BLaER1 treated with 17β-estradiol and CSF1 and Interleukin-3, amounts not matched to agents 10 nM and 100 nM (cell line): ENCODE measurements at regions not wholly inside any gene's neighbourhood (a gene's known extent, or its start where the extent isn't known, plus 50 kb on each side); places are given as distances from the start of the nearest gene placed in this dataset.

Experiments
- H3K27ac ChIP-seq, 11 experiments: shearing (Covaris generic); formaldehyde crosslinking; 2 replicates each; pipeline ENCODE4 v1.8.1; 2022
- H3K27me3 ChIP-seq, 11 experiments: shearing (Covaris generic); formaldehyde crosslinking; 2 replicates each; pipeline ENCODE4 v1.8.1; 2022
- H3K36me3 ChIP-seq, 11 experiments: shearing (Covaris generic); formaldehyde crosslinking; 2 replicates each; pipeline ENCODE4 v1.8.1; 2022
- H3K4me1 ChIP-seq, 10 experiments: shearing (Covaris generic); formaldehyde crosslinking; 2 replicates each; pipeline ENCODE4 v1.8.1; 2022
- H3K4me2 ChIP-seq, 11 experiments: shearing (Covaris generic); formaldehyde crosslinking; 2 replicates each; pipeline ENCODE4 v1.8.1; 2022
- H3K4me3 ChIP-seq, 10 experiments: shearing (Covaris generic); formaldehyde crosslinking; 2 replicates each; pipeline ENCODE4 v1.8.1; 2022
- H3K9ac ChIP-seq, 11 experiments: shearing (Covaris generic); formaldehyde crosslinking; 2 replicates each; pipeline ENCODE4 v1.8.1; 2022
- H3K9me3 ChIP-seq, 11 experiments: shearing (Covaris generic); formaldehyde crosslinking; replicated peaks in 1 of 11; 2 replicates each; pipeline ENCODE4 v1.8.1; 2022
- H4K20me1 ChIP-seq, 11 experiments: shearing (Covaris generic); formaldehyde crosslinking; 2 replicates each; pipeline ENCODE4 v1.8.1; 2022
- Cebpa-rat ChIP-seq, 11 experiments: shearing (Covaris generic); IDR thresholded peaks; 2 replicates each; pipeline ENCODE4 v1.8.1; 2022

DNA sequence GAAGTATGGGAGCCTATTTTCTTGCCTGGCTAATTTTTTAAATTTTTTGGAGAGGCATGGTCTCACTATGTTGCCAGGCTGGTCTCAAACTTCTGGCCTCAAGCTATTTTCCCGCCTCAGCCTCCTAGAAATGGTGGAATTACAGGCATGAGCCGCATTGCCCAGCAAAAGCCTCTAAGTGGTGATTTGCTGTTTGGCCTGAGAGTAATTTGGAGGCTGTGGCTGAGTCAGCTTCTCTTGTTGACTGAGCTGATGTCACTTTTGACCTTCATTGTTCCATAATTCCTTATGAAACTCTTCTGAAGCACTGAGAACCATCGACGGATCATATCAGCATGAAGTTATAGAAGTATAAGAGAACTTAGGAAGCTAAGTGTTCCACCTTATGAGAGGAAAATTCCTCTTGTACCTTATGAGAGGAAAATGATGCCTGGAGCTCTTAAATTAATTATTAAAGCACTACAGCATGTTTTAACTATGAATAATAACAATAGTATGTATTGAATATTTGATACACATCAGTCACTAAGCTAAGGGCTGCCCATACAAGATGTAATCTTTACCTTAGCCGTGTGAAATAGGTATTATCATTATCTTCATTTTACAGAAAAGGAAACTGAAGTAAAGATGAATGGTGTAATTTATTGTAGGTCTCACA is 220.8 kb upstream of the MON1B start:
- H3K27ac ChIP-seq = no peak overlapping the region
- H3K9ac ChIP-seq = no peak overlapping the region
- no peaks in the 10 kb centered on the region for H3K9me3 ChIP-seq
- H3K27me3 ChIP-seq = no peaks in the 10 kb centered on the region
- no peaks in the 10 kb centered on the region for H3K36me3 ChIP-seq
- no peaks in the 10 kb centered on the region for H4K20me1 ChIP-seq
- no peak overlapping the region for H3K4me2 ChIP-seq
- no peak overlapping the region for H3K4me3 ChIP-seq
- H3K4me1 ChIP-seq = no peaks in the 10 kb centered on the region
- TF ChIP-seq Cebpa-rat (IDR thresholded peaks at IDR 0.05) = no peak

DNA sequence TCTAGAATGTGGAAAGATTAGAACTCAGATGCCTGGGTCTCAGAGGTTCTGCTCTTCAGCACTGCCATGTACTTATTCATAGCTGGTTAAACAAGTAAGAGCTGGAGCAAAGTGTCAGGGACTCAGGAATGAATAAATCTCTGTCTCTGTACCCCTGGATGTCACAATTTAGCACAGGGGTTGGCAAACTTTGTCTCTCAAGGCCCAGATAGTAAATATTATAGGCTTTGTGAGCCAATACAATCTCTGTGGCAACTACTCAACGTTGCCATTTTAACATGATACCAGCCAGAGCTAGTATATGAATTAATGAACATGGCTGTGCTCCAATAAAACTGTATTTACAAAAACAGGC is 220.3 kb upstream of the MON1B start:
- Histone ChIP-seq H3K27ac (no peak overlapping the region), H3K4me1 (peaks cover 0 to under 1% (median 0%) of the 10 kb centered on the region in 10 experiments; a peak in 5 of 20 replicates), H3K36me3 (no peaks in the 10 kb centered on the region), H3K4me2 (no peak overlapping the region), H3K9me3 (no peaks in the 10 kb centered on the region), H4K20me1 (no peaks in the 10 kb centered on the region), H3K27me3 (no peaks in the 10 kb centered on the region), H3K9ac (no peak overlapping the region), H3K4me3 (no peak overlapping the region)
- no peak for TF ChIP-seq Cebpa-rat (IDR thresholded peaks at IDR 0.05)

DNA sequence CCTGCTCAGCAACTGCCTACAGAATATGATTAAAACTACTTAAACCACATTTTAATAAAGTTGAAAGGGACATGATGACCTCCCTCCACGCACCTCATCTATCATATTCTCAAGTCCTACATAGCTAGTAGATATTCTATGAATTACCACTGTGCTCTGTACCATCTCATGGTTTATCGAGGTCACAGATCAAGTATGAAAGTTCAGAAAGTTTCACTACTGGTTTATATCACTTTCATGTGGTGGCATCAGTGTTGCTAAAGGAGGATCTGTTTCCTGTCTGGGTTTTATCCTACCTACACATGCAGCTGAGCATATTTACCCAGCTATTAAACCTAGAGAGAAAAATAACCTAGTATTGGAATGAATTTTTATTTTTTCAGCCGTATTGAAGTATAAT is 214.9 kb upstream of the MON1B start:
- Histone ChIP-seq H3K4me1 (peaks cover 0 to 10% (median 8%) of the 10 kb centered on the region in 10 experiments; a peak in 8 of 20 replicates), H3K4me3 (no peak overlapping the region), H3K9me3 (no peaks in the 10 kb centered on the region), H3K9ac (no peak overlapping the region), H3K27me3 (no peaks in the 10 kb centered on the region), H3K36me3 (no peaks in the 10 kb centered on the region), H3K4me2 (peak overlapping the region in 7 of 11 experiments; percentile 14 to 47 (median 24); a peak in 7 of 22 replicates), H4K20me1 (no peaks in the 10 kb centered on the region), H3K27ac (no peak overlapping the region)
- TF ChIP-seq Cebpa-rat (IDR thresholded peaks at IDR 0.05) = no peak

DNA sequence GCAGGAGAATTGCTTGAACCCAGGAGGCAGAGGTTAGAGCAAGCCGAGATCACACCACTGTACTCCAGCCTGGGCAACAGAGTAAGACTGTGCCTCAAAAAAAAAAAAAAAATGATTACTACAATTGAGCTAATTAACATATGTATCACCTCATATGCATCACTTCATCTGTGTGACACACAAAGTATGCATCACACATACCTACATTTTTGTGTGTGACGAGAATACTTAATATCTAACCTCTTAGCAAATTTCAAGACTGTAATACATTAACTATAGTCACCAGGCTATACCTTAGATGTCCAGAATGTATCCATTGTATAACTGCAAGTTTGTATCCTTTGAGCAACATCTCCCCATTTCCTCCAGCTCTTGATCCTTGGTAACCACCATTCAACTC is 214.2 kb upstream of the MON1B start:
- Histone ChIP-seq H3K4me3 (no peak overlapping the region), H3K27ac (no peak overlapping the region), H3K9ac (no peak overlapping the region), H3K36me3 (no peaks in the 10 kb centered on the region), H3K27me3 (no peaks in the 10 kb centered on the region), H3K4me1 (peaks cover 0 to 10% (median 8%) of the 10 kb centered on the region in 10 experiments; a peak in 8 of 20 replicates), H4K20me1 (no peaks in the 10 kb centered on the region), H3K9me3 (no peaks in the 10 kb centered on the region), H3K4me2 (peak overlapping the region in 5 of 11 experiments; percentile 14 to 47 (median 24); a peak in 3 of 22 replicates)
- TF ChIP-seq Cebpa-rat (IDR thresholded peaks at IDR 0.05) = no peak

DNA sequence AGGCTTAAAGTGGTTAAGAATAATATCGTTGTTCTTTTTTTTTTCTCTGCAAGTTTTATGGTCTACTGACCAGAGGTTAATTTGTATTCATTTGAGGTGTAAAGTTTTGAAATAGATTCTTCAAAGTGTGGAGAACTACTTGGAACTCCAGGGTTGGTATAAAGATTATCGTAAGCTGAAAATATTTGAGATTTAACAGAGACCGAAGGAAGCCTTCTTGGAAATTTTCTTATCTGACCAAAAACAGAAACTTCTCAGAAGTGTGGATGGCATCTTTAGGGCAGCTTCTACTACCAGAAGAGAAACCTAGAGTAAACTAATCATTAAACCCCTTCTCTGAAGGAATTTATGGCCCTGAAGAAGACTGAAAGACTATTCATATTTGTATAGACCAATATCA is 206.8 kb upstream of the MON1B start:
- Histone ChIP-seq H4K20me1 (no peaks in the 10 kb centered on the region), H3K9me3 (peaks cover 0 to 5% (median 0%) of the 10 kb centered on the region in 11 experiments; a peak in 2 of 22 replicates), H3K27ac (no peak overlapping the region), H3K4me3 (no peak overlapping the region), H3K4me1 (no peaks in the 10 kb centered on the region), H3K9ac (no peak overlapping the region), H3K27me3 (no peaks in the 10 kb centered on the region), H3K36me3 (no peaks in the 10 kb centered on the region), H3K4me2 (no peak overlapping the region)
- TF ChIP-seq Cebpa-rat (IDR thresholded peaks at IDR 0.05) = no peak

DNA sequence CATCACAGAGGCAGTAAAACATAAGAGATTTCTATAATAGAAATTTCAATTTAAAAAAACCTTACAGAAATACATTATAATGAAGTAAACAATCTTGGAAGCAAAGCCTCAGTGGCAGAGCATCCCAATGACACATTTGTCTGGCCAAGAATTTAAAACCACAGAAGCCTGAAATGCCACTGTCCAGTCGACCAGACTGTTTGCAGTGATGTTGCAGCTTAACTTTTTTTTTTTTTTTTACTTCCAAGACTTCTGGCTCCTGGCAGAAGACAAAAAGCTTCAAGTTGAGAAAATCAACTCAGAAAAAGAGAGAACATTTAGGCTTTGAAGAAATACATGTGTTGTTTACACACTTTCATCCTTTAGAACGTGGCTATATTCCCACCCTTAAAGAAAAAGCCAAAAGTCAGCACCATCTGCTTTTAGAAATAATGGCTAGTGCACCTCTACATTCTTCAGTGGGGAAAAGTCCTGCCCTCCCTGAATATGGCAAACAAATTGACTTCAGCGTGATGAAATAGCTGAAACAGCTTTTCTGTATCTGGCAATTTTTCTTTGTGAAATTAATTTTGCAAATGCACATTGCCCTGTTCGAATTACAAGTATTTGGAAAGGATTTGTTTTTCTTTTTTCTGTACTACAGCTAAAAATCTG is 205.5 kb upstream of the MON1B start:
- Histone ChIP-seq H3K27ac (no peak overlapping the region), H4K20me1 (no peaks in the 10 kb centered on the region), H3K9me3 (peaks cover 0 to 5% (median 0%) of the 10 kb centered on the region in 11 experiments; a peak in 2 of 22 replicates), H3K36me3 (no peaks in the 10 kb centered on the region), H3K4me1 (no peaks in the 10 kb centered on the region), H3K4me3 (no peak overlapping the region), H3K27me3 (no peaks in the 10 kb centered on the region), H3K9ac (no peak overlapping the region), H3K4me2 (no peak overlapping the region)
- no peak for TF ChIP-seq Cebpa-rat (IDR thresholded peaks at IDR 0.05)

DNA sequence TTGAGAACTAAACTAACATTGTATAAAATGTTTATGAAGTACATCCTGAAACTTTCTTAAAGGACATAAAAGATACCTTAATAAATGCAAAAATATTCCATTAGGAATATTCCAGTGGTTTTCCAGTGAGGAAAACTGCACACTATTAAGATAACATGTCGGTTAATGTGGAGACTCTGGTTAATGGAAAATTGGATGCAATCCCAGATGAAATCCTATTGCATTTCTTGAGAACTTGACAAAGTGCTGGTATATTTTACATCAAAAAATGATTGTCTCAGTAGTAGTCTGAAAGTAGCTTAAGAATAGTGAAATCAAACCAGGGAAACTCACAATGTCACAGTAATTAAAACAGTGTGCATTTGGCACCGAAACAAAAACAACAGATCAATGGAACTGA is 202.5 kb upstream of the MON1B start:
- H3K4me1 ChIP-seq = no peaks in the 10 kb centered on the region
- H3K9ac ChIP-seq = no peak overlapping the region
- no peak overlapping the region for H3K27ac ChIP-seq
- no peaks in the 10 kb centered on the region for H3K36me3 ChIP-seq
- TF ChIP-seq Cebpa-rat (IDR thresholded peaks at IDR 0.05) = no peak
- no peaks in the 10 kb centered on the region for H3K27me3 ChIP-seq
- no peak overlapping the region for H3K4me2 ChIP-seq
- H3K9me3 ChIP-seq = peaks cover 0 to 5% (median 0%) of the 10 kb centered on the region in 11 experiments; a peak in 2 of 22 replicates
- H3K4me3 ChIP-seq = no peak overlapping the region
- no peaks in the 10 kb centered on the region for H4K20me1 ChIP-seq

DNA sequence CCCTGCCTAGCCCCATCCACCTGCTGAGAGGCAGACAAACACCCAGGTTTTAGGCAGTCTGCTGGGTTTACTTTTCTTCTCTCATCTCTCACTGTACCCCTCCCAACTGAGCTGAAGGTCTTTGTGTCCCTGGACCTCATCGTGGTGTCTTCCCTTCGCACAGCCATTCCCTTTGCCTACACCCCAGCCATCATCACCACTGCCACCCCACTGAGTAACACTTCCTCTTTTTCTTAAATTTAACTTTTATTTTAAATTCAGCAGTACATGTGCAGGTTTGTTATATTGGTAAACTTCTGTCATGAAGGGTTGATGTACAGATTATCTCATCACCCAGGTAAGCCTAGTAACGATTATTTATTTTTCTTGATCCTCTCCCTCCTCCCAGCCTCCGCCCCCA is 188.3 kb upstream of the MON1B start:
- H3K9ac ChIP-seq = no peak overlapping the region
- no peaks in the 10 kb centered on the region for H3K9me3 ChIP-seq
- H3K4me3 ChIP-seq = no peak overlapping the region
- H3K4me2 ChIP-seq = no peak overlapping the region
- no peaks in the 10 kb centered on the region for H3K4me1 ChIP-seq
- H3K27me3 ChIP-seq = no peaks in the 10 kb centered on the region
- H4K20me1 ChIP-seq = no peaks in the 10 kb centered on the region
- no peaks in the 10 kb centered on the region for H3K36me3 ChIP-seq
- no peak for TF ChIP-seq Cebpa-rat (IDR thresholded peaks at IDR 0.05)
- H3K27ac ChIP-seq = no peak overlapping the region

DNA sequence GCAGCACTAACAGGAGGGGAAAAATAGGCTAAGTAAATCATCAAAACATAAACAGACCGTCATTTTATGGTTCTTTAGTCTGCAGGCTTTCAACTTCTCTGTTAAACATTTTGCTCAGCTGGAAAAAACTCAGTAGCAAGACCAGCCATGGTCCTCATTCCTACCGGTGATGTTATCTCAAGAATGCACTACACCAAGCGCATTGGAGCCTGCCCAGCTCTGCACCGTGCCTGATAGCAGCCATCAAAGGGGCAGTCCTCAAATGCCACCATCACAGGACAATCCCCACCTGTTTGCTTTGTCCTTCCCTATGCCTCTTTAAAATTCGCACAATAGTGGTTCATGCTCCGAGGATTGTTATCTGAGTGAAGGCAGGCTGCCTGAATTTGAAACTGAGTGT is 181.5 kb upstream of the MON1B start:
- H3K9me3 ChIP-seq = peaks cover 0 to 35% (median 18%) of the 10 kb centered on the region in 11 experiments; a peak in 20 of 22 replicates
- H3K27ac ChIP-seq = no peak overlapping the region
- H3K4me1 ChIP-seq = peaks cover 0 to 3% (median 0%) of the 10 kb centered on the region in 10 experiments; a peak in 2 of 20 replicates
- no peak overlapping the region for H3K4me2 ChIP-seq
- H4K20me1 ChIP-seq = no peaks in the 10 kb centered on the region
- no peaks in the 10 kb centered on the region for H3K27me3 ChIP-seq
- H3K4me3 ChIP-seq = no peak overlapping the region
- H3K9ac ChIP-seq = no peak overlapping the region
- no peaks in the 10 kb centered on the region for H3K36me3 ChIP-seq
- no peak for TF ChIP-seq Cebpa-rat (IDR thresholded peaks at IDR 0.05)

DNA sequence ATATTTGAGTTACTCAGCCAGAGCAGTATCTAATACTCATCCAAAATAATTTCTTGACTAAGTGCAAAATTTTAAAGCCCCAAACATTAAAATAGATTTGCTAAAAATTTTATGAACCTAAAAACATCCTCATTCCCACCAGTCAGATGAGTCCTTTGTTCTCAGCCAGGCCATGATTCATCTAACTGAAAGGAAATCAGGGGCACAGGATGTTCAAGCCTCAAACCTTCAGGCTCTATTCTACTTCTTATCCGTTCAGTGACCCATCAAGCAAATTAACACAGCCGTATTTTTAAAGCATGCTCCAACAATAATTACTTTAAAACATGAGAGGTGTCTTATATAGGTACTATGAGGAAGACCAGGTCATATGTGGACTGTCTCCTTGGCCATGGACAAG is 176.5 kb upstream of the MON1B start:
- Histone ChIP-seq H3K4me1 (peaks cover 0 to 7% (median 0%) of the 10 kb centered on the region in 10 experiments; a peak in 2 of 20 replicates), H3K27me3 (no peaks in the 10 kb centered on the region), H3K9me3 (peaks cover 0 to 35% (median 18%) of the 10 kb centered on the region in 11 experiments; a peak in 20 of 22 replicates), H3K4me3 (no peak overlapping the region), H3K36me3 (no peaks in the 10 kb centered on the region), H3K9ac (no peak overlapping the region), H3K4me2 (0 out of 22 replicates have a peak overlapping the region, but pooled peaks of 1 of the 11 experiments have one; percentile 2), H4K20me1 (no peaks in the 10 kb centered on the region), H3K27ac (no peak overlapping the region)
- TF ChIP-seq Cebpa-rat (IDR thresholded peaks at IDR 0.05) = no peak
